ENCODE measurements at regions not wholly inside any gene's neighbourhood (a gene's known extent, or its start where the extent isn't known, plus 50 kb on each side); places are given as distances from the start of the nearest gene placed in this dataset.

- Histone ChIP-seq H3K27ac (no peak overlapping the region), H3K4me3 (ENCODE audit: low read depth in 1 of 2, low read length in 1 of 2) (no peak overlapping the region), H3K4me1 (ENCODE audit: control insufficient read depth in 1 of 2, insufficient read depth in 1 of 2, low read depth in 1 of 2, low read length in 1 of 2) (peaks cover 0 to 5% of the 10 kb centered on the region in 2 experiments), H3K9me3 (no peaks in the 10 kb centered on the region), H3K27me3 (no peaks in the 10 kb centered on the region), H3K36me3 (no peaks in the 10 kb centered on the region)
- TF ChIP-seq CTCF (IDR thresholded peaks at IDR 0.05) = no peak
Measured at GRCh38 chr6:2557181-2557720, 193.5 kb downstream of the MYLK4 start.

DNA sequence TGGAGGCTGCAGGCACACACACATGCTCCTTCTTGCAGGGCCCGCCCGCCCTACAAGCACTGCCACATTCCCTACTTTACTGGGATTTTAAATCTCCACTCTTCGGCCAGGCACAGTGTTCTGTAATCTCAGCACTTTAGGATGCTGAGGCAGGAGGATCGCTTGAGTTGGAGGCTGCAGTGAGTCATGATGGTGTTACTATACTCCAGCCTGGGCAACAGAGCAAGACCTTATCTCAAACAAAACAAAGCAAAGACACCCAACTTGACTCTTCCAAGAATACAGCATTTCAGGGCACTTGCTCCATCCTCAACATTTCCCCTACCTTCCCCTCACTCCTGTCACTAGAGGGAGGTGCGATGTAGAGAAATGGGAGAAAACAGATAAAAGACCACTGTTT, 194.0 kb downstream of the MYLK4 start:
- Histone ChIP-seq H3K27me3 (no peaks in the 10 kb centered on the region), H3K9me3 (no peaks in the 10 kb centered on the region), H3K4me1 (ENCODE audit: control insufficient read depth in 1 of 2, insufficient read depth in 1 of 2, low read depth in 1 of 2, low read length in 1 of 2) (peaks cover 0 to 5% of the 10 kb centered on the region in 2 experiments), H3K36me3 (no peaks in the 10 kb centered on the region), H3K4me3 (ENCODE audit: low read depth in 1 of 2, low read length in 1 of 2) (no peak overlapping the region), H3K27ac (no peak overlapping the region)
- no peak for TF ChIP-seq CTCF (IDR thresholded peaks at IDR 0.05)

DNA sequence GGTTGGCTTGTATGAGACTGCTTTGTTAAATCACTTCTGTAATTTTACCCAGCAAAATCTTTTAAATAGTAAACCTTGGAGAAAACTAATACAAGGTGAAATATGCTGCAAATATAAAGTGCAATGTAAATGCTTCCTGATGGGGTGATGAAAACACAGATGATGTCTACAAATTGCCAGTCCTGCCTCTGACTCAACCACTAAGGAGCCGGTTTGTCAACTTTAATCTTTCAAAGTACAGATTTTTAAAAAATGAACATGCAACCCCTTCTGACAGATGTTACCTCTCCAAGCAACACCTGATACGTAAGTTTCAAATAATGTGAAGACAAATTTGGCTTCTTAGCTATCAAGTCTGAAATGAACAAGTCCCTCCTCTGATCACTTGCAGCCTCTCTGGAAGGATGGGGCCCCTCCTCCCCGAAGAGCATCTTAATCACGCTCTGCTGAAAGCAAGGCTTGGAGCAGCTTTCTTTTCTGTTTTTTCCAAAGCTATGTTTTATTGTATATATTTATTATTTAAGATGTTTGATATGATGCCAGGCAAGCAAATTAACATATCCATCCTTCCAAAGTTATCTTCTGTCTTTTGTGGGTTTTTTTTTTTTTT, 196.0 kb downstream of the MYLK4 start:
- Histone ChIP-seq H3K4me1 (ENCODE audit: control insufficient read depth in 1 of 2, insufficient read depth in 1 of 2, low read depth in 1 of 2, low read length in 1 of 2) (peaks cover 0 to 5% of the 10 kb centered on the region in 2 experiments), H3K27ac (no peak overlapping the region), H3K27me3 (no peaks in the 10 kb centered on the region), H3K36me3 (no peaks in the 10 kb centered on the region), H3K9me3 (no peaks in the 10 kb centered on the region), H3K4me3 (ENCODE audit: low read depth in 1 of 2, low read length in 1 of 2) (no peak overlapping the region)
- TF ChIP-seq CTCF (IDR thresholded peaks at IDR 0.05) = no peak

DNA sequence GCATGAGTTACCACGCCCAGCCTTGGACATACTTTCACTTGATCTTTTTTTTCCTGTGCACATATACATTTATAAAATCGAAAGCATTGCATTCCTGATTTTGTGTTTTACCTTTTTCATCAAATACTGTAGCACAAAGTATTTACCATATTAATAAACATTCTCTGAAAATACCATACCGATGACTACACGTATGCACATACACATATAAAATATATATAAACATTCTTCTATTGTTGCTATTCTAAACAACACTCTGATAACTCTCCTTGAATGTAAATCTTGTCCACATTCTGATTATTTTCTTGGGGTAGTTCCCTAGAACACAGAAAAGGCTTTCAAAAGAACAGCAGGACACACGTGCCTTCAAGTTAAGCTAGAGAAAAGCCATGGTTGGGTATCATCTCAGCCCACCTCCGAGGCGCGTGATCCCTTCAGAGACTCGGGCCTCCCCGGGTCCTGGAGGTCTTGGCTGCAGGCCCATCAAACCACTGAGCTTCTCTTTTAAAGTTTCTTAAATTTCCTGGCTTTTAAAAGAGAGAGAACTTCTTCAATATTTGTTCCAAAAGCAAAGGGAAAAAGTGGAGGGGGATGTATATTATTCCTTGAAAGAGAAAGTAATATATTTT, 198.1 kb downstream of the MYLK4 start:
- Histone ChIP-seq H3K27me3 (no peaks in the 10 kb centered on the region), H3K4me3 (ENCODE audit: low read depth in 1 of 2, low read length in 1 of 2) (no peak overlapping the region), H3K4me1 (ENCODE audit: control insufficient read depth in 1 of 2, insufficient read depth in 1 of 2, low read depth in 1 of 2, low read length in 1 of 2) (peaks cover 11 to 21% of the 10 kb centered on the region in 2 experiments), H3K27ac (no peak overlapping the region), H3K36me3 (no peaks in the 10 kb centered on the region), H3K9me3 (no peaks in the 10 kb centered on the region)
- TF ChIP-seq CTCF (IDR thresholded peaks at IDR 0.05) = no peak

DNA sequence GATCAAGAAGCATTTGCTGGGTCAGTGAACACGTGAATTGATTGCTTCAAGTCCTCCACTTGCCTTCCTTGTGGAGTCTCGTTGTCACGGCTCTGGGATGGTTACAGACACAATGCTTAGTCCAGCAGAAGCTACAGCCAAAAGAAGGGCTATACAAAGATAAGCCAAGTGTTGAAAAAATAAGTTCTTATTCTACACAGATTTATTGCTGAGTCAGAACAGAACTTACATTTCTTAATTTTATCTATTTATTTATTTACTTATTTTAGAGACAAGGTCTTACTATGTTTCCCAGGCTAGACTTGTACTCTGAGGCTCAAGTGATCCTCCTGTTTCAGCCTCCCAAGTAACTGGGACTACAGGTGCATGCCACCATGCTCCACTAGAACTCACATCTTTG, 199.0 kb downstream of the MYLK4 start:
- H3K27ac ChIP-seq = no peak overlapping the region
- no peaks in the 10 kb centered on the region for H3K27me3 ChIP-seq
- no peak overlapping the region for H3K4me3 ChIP-seq (ENCODE audit: low read depth in 1 of 2, low read length in 1 of 2)
- no peaks in the 10 kb centered on the region for H3K9me3 ChIP-seq
- no peak for TF ChIP-seq CTCF (IDR thresholded peaks at IDR 0.05)
- peaks cover 20 to 30% of the 10 kb centered on the region in 2 experiments for H3K4me1 ChIP-seq (ENCODE audit: control insufficient read depth in 1 of 2, insufficient read depth in 1 of 2, low read depth in 1 of 2, low read length in 1 of 2)
- H3K36me3 ChIP-seq = no peaks in the 10 kb centered on the region

Measured in neutrophil (primary cell).